ENCODE measurements at regions not wholly inside any gene's neighbourhood (a gene's known extent, or its start where the extent isn't known, plus 50 kb on each side); places are given as distances from the start of the nearest gene placed in this dataset.

GRCh38 chr11:26028393-26028911, 303.5 kb upstream of the ANO3 start:
- TF ChIP-seq CTCF (IDR thresholded peaks at IDR 0.05) (no peak), NFIC (IDR thresholded peaks at IDR 0.05; ENCODE audit: borderline replicate concordance) (peak; percentile 54; the same call in 1 of the 2 replicates), YY1 (IDR thresholded peaks at IDR 0.05; ENCODE audit: low read depth) (no peak), MEF2A (IDR thresholded peaks at IDR 0.05; ENCODE audit: borderline replicate concordance, low read depth) (no peak), NRF1 (IDR thresholded peaks at IDR 0.05; ENCODE audit: low read depth, low read length) (no peak), SIN3A (IDR thresholded peaks at IDR 0.05; ENCODE audit: borderline replicate concordance, low read depth, low read length) (no peak), SMC3 (IDR thresholded peaks at IDR 0.05; ENCODE audit: low read depth, low read length) (no peak), RFX5 (IDR thresholded peaks at IDR 0.05; ENCODE audit: low read length) (no peak), MAX (IDR thresholded peaks at IDR 0.05; ENCODE audit: low read depth) (no peak), GABPA (IDR thresholded peaks at IDR 0.05; ENCODE audit: low read depth) (no peak), RAD21 (IDR thresholded peaks at IDR 0.05; ENCODE audit: low read length) (no peak)

All from SK-N-SH (cell line).